Breast epithelium (tissue), 3 donors: ENCODE measurements at regions not wholly inside any gene's neighbourhood (a gene's known extent, or its start where the extent isn't known, plus 50 kb on each side); places are given as distances from the start of the nearest gene placed in this dataset.

Source experiments
- CTCF ChIP-seq, 3 donors: fragments of 450-650 bp; IDR thresholded peaks; one replicate each; pipeline ENCODE4 v1.5.1; 2016 to 2017; ENCODE audit warnings: antibody characterized with exemption in 3 of 3, mild to moderate bottlenecking in 3 of 3, moderate library complexity in 3 of 3
- POLR2A ChIP-seq: fragments of 450-650 bp; IDR thresholded peaks from one replicate; pipeline ENCODE4 v1.6.1; 2016; ENCODE audit warnings: antibody characterized with exemption, mild to moderate bottlenecking, moderate library complexity

GRCh38 chr6:170023620-170024521, 267.0 kb downstream of the DLL1 start:
- TF ChIP-seq CTCF (IDR thresholded peaks at IDR 0.05) (no peak), POLR2A (no peak)
